VCaP (cell line): ENCODE measurements at regions not wholly inside any gene's neighbourhood (a gene's known extent, or its start where the extent isn't known, plus 50 kb on each side); places are given as distances from the start of the nearest gene placed in this dataset.

Experiments used
- H3K27ac ChIP-seq: fragments of 450-650 bp; 2 replicates; pipeline ENCODE4 v1.5.1; 2017
- TF ChIP-seq, protein P1 (sequence below): fragments of 450-650 bp; conservative IDR thresholded peaks from 2 replicates; pipeline ENCODE4 v1.5.1; 2017; ENCODE audit warnings: mild to moderate bottlenecking, moderate library complexity

DNA sequence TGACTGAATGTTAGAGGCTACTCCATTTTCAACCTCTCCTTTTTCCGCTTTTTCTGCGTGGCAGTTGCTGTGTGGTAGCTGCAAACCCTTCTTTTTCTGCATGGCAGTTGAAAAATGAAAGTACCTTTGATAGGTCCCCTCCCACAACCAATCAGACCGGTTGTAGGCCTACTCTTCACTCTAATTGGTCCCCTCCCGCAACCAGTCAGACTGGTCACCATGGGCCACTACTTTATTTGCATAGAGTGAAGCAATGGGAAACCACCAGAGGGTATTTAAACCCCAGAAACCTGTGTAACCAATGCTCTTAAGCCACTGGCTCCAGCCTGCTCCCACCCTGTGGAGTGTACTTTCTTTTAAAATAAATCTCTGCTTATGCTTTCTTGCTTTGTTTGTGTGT is 877.8 kb downstream of the FAM133A start:
- H3K27ac ChIP-seq: peak overlapping the region; percentile 85
- TF ChIP-seq, protein P1, sequence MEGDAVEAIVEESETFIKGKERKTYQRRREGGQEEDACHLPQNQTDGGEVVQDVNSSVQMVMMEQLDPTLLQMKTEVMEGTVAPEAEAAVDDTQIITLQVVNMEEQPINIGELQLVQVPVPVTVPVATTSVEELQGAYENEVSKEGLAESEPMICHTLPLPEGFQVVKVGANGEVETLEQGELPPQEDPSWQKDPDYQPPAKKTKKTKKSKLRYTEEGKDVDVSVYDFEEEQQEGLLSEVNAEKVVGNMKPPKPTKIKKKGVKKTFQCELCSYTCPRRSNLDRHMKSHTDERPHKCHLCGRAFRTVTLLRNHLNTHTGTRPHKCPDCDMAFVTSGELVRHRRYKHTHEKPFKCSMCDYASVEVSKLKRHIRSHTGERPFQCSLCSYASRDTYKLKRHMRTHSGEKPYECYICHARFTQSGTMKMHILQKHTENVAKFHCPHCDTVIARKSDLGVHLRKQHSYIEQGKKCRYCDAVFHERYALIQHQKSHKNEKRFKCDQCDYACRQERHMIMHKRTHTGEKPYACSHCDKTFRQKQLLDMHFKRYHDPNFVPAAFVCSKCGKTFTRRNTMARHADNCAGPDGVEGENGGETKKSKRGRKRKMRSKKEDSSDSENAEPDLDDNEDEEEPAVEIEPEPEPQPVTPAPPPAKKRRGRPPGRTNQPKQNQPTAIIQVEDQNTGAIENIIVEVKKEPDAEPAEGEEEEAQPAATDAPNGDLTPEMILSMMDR: no peak

DNA sequence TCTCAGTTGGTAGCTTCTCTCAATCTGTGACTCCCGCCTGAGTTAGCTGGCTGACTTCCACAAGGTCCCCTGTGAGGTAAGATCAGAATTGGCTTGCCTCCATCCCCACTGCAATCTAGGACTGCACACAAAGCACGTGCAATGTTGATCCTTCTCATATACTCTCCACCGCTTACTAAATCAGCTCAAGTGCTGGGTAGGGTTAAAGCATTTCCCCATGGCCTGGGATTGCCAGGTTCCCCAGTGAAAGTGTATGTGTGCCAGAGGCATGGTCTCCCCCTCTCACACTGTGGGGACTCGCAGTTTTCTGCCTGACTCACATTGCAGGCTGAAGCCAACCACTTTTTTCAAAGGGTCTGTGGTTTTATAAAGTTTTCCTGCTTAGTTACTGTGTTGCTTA is 886.9 kb downstream of the FAM133A start:
- TF ChIP-seq, protein P1: no peak
- H3K27ac ChIP-seq: peak overlapping the region; percentile 44

DNA sequence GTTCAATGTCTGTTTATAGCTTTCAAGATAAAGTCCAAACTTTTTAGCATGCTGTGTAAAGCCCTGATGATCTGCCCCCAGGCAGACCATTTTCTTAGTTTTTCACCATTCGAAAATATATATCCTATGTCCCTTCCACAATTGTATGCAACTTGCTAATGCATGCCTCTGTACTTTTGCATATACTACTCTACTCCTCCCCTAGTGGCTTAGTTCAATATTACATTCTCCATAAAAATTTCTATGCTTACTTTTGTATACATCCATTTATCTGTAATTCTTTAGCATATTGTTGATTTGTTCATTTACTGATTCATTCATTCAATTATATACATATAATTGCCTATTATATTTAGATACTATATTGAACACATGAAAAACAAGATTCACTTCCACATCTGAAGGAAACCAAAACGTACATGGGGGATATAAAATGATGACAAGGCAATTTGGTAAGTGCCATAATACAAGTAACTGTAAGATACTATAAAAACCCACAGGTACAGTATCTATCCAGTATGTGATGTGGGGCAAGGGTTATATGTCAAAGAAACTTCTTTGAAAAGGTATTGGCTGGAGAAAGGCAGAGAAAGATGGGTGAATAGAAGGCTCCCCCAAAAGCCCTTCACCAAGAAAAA is 902.5 kb downstream of the FAM133A start:
- H3K27ac ChIP-seq: no peak overlapping the region
- TF ChIP-seq, protein P1: peak; percentile 46

DNA sequence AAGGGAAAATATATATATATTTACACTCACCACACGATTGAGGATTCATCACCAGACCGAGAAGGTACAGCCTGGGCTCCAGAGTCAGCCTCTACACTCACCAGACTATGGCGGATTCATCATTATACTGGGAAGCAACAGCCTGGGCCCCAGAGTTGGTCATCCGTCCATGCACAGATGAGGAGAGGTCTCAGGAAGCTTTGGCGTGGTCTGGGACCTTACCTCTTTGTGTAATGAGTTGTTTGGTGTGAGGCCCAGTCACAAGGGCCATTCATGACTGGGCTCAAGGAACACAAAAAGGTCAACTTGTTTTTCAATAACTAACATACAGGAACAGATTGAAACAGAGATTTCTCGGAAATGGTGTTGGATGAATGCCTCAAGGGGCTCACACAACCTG is 926.1 kb downstream of the FAM133A start:
- TF ChIP-seq, protein P1: no peak
- peak overlapping the region; percentile 91 for H3K27ac ChIP-seq

DNA sequence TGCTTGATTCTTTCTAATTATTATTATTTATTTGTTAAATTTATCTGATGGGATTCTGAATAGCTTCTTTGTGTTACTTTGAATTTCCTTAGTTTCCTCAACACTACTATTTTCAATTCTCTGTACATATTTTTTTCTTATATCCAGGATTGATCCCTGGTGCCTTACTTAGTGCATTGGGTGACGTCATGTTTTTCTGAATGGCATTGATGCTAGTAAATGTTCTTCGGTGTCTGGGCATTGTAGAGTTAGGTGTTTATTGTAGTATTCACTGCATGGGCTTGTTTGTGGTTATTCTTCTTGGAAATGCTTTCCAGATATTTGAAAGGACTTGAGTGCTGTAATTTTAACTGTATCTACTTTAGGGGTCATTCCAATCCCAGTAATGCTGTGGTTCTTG is 938.1 kb downstream of the FAM133A start:
- TF ChIP-seq, protein P1: no peak
- no peak overlapping the region for H3K27ac ChIP-seq

DNA sequence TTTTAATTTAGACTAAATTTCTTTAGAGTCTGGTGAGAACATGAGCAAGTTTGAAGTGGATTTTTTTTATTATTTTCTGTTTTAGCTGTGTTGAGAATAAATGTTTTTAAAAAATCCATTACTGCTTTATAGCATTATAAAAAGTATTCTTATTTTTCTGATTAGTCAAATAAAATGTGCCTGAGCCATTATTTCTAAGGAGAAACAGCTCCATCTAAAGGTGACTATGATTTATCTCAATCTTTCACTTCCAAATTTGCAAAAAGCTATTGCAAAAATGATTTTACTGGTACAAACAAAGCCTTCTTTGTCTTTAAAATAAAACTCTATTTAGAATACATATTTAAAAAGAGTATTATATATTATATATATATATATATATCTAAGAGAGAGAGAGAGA is 959.2 kb downstream of the FAM133A start:
- TF ChIP-seq, protein P1: peak; percentile 47
- peak overlapping the region; percentile 50; the same call in 1 of the 2 replicates for H3K27ac ChIP-seq

DNA sequence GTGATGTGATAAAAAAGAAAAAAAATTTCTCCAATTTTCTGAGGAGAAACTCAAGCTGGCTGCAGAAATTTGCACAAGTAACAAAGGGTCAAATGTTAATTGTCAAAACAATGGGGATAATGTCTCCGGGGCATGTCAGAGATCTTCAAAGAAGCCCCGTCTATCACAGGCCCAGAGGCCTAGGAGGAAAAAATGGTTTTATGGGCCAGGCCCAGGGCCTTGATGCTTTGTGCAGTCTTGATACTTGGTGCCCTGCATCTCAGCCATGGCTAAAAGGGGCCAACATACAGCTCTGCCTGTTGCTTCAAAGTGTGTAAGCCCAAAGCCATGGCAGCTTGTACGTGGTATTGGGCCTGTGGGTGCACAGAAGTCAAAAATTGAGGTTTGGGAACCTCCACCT is 961.0 kb downstream of the FAM133A start:
- no peak overlapping the region for H3K27ac ChIP-seq
- TF ChIP-seq, protein P1: no peak
